IMR-90 (cell line): ENCODE measurements at regions not wholly inside any gene's neighbourhood (a gene's known extent, or its start where the extent isn't known, plus 50 kb on each side); places are given as distances from the start of the nearest gene placed in this dataset.

Experiments
- ATAC-seq: fragments of 200-7000 bp; cut with Tn5 transposase; 2 replicates; pipeline ENCODE4 v1.9.1; 2020; ENCODE audit warnings: low read depth, mild to moderate bottlenecking, moderate library complexity
- BruUV-seq: library from RNA; stranded (reverse); fragments of 400-500 nt; replicated peaks from 2 replicates; lab custom pipeline; 2021; lab: Mats Ljungman, UMichigan
- CTCF ChIA-PET: fragments of 300-600 bp; formaldehyde crosslinking; extraction: SDS; loops from one replicate; lab custom pipeline; 2021; ENCODE audit warnings: antibody characterized with exemption; lab: Yijun Ruan, JAX
- POLR2A ChIA-PET: fragments of 300-600 bp; sonication (Branson Sonifier 250); formaldehyde crosslinking; loops from one replicate; lab custom pipeline; 2022; ENCODE audit warnings: antibody characterized with exemption; ENCODE audit not compliant: unreplicated experiment; lab: Charles Lee
- DNase-seq: peaks from one replicate; pipeline ENCODE4 v3.0.0; 2013
- H2AFZ ChIP-seq: replicated peaks from 2 replicates; pipeline ENCODE3; 2013; ENCODE audit warnings: low read length, mild to moderate bottlenecking; ENCODE audit not compliant: poor library complexity
- H2AK5ac ChIP-seq: 2 replicates; pipeline ENCODE4 v1.6.1; 2013; ENCODE audit warnings: low read depth, low read length, inconsistent platforms
- H2AK9ac ChIP-seq: replicated peaks from 2 replicates; pipeline ENCODE3; 2013; ENCODE audit warnings: mild to moderate bottlenecking, low read depth, low read length, moderate library complexity; ENCODE audit not compliant: poor library complexity
- H2BK120ac ChIP-seq: 2 replicates; pipeline ENCODE4 v1.6.1; 2013; ENCODE audit warnings: low read depth, low read length, inconsistent platforms
- H2BK15ac ChIP-seq: 3 replicates; pipeline ENCODE4 v1.6.1; 2013; ENCODE audit warnings: low read depth, low read length, inconsistent platforms
- H2BK20ac ChIP-seq: 2 replicates; pipeline ENCODE4 v1.6.1; 2013; ENCODE audit warnings: low read depth, mild to moderate bottlenecking, inconsistent platforms, low read length, moderate library complexity
- H2BK5ac ChIP-seq: 2 replicates; pipeline ENCODE4 v1.6.1; 2013; ENCODE audit warnings: mild to moderate bottlenecking, low read depth, low read length, inconsistent platforms; ENCODE audit not compliant: poor library complexity, severe bottlenecking
- H3K14ac ChIP-seq: replicated peaks from 2 replicates; pipeline ENCODE4 v1.6.1; 2013; ENCODE audit warnings: low read depth, low read length, inconsistent platforms
- H3K18ac ChIP-seq: 2 replicates; pipeline ENCODE4 v1.6.1; 2013; ENCODE audit warnings: low read depth, low read length, control low read depth
- H3K23ac ChIP-seq: 2 replicates; pipeline ENCODE4 v1.6.1; 2013; ENCODE audit warnings: low read depth, low read length, inconsistent platforms
- H3K27ac ChIP-seq: 2 replicates; pipeline ENCODE4 v1.5.1; 2013; ENCODE audit warnings: mild to moderate bottlenecking, control low read depth, low read length; ENCODE audit not compliant: insufficient read depth
- H3K27me3 ChIP-seq: 2 replicates; pipeline ENCODE4 v1.6.1; 2013; ENCODE audit warnings: low read length; ENCODE audit not compliant: control insufficient read depth, insufficient read depth
- H3K36me3 ChIP-seq: 2 replicates; pipeline ENCODE4 v1.6.1; 2013; ENCODE audit warnings: low read length, mixed read lengths; ENCODE audit not compliant: control insufficient read depth, insufficient read depth
- H3K4ac ChIP-seq: 2 replicates; pipeline ENCODE4 v1.6.1; 2013; ENCODE audit warnings: low read depth, low read length, inconsistent platforms
- H3K4me1 ChIP-seq: 2 replicates; pipeline ENCODE4 v1.6.1; 2013; ENCODE audit warnings: low read length, mixed read lengths; ENCODE audit not compliant: control insufficient read depth, insufficient read depth
- H3K4me2 ChIP-seq: 2 replicates; pipeline ENCODE4 v1.6.1; 2013; ENCODE audit warnings: low read depth, mild to moderate bottlenecking, control low read depth, low read length, moderate library complexity
- H3K4me3 ChIP-seq: 2 replicates; pipeline ENCODE4 v1.5.1; 2013; ENCODE audit warnings: low read depth, mild to moderate bottlenecking, control low read depth, low read length, moderate library complexity; ENCODE audit not compliant: insufficient read depth
- H3K56ac ChIP-seq: 2 replicates; pipeline ENCODE4 v1.6.1; 2013; ENCODE audit warnings: low read length, inconsistent platforms; ENCODE audit not compliant: insufficient read depth; ENCODE audit errors: extremely low read depth
- H3K79me1 ChIP-seq, 2 experiments: 2 replicates each; pipeline ENCODE4 v1.6.1; 2013; ENCODE audit warnings: low read length in 2 of 2, inconsistent platforms in 1 of 2, low read depth in 1 of 2
- H3K9ac ChIP-seq: 2 replicates; pipeline ENCODE4 v1.6.1; 2013; ENCODE audit warnings: low read depth, low read length, control low read depth
- H3K9me1 ChIP-seq: 2 replicates; pipeline ENCODE4 v1.6.1; 2013; ENCODE audit warnings: low read length, inconsistent platforms; ENCODE audit not compliant: insufficient read depth
- H3K9me3 ChIP-seq: 2 replicates; pipeline ENCODE4 v1.6.1; 2013; ENCODE audit warnings: low read length; ENCODE audit not compliant: control insufficient read depth, insufficient read depth
- H4K20me1 ChIP-seq: 2 replicates; pipeline ENCODE4 v1.6.1; 2013; ENCODE audit warnings: low read length, inconsistent platforms; ENCODE audit not compliant: insufficient read depth
- H4K5ac ChIP-seq: 2 replicates; pipeline ENCODE4 v1.6.1; 2013; ENCODE audit warnings: mild to moderate bottlenecking, low read depth, low read length, control low read depth
- H4K8ac ChIP-seq, 2 experiments: 2 replicates each; pipeline ENCODE4 v1.6.1; 2013; ENCODE audit warnings: low read depth in 2 of 2, low read length in 2 of 2, control low read depth in 1 of 2, inconsistent platforms in 1 of 2
- H4K91ac ChIP-seq: 2 replicates; pipeline ENCODE4 v1.6.1; 2013; ENCODE audit warnings: low read depth, low read length, inconsistent platforms; ENCODE audit not compliant: insufficient read depth
- BHLHE40 ChIP-seq: fragments of 150-350 bp; IDR thresholded peaks from 2 replicates; pipeline ENCODE4 v1.6.1; 2016; ENCODE audit warnings: mild to moderate bottlenecking, low read depth, low read length
- CTCF ChIP-seq: conservative IDR thresholded peaks from 2 replicates; pipeline ENCODE4 v1.5.1; 2012; ENCODE audit warnings: mild to moderate bottlenecking, low read depth, low read length, improper control_type of control experiment
- FOS ChIP-seq: fragments of 150-350 bp; IDR thresholded peaks from 2 replicates; pipeline ENCODE4 v1.6.1; 2016; ENCODE audit warnings: low read depth, low read length
- MAZ ChIP-seq: IDR thresholded peaks from 2 replicates; pipeline ENCODE4 v1.6.1; 2012; ENCODE audit warnings: low read depth, mild to moderate bottlenecking, low read length, improper control_type of control experiment, moderate library complexity, borderline replicate concordance
- RFX5 ChIP-seq: IDR thresholded peaks from 2 replicates; pipeline ENCODE4 v1.8.0; 2012; ENCODE audit warnings: low read depth, mild to moderate bottlenecking, low read length, moderate library complexity
- WGBS, 2 experiments: methylation state at CpG; one replicate each; pipeline versions ENCODE4 v1.1.5 to v1.1.7; 2013; ENCODE audit warnings: missing lambda C conversion rate in 2 of 2; ENCODE audit not compliant: insufficient read length in 1 of 2; ENCODE audit errors: extremely low coverage in 2 of 2; 5-methylcytosine and 5-hydroxymethylcytosine counted together
- dilution Hi-C: fragments of 300-500 bp; cut with HindIII; formaldehyde crosslinking; loops from one replicate; pipeline ENCODE4 v1.14.3; 2018; ENCODE audit warnings: low sequenced_read_pairs; ENCODE audit not compliant: unreplicated experiment
- in situ Hi-C: fragments of 300-500 bp; cut with MboI; formaldehyde crosslinking; loops from 3 replicates; pipeline ENCODE4 v1.14.3; 2019; ENCODE audit warnings: low sequenced_read_pairs, inconsistent platforms, mixed read lengths
- intact Hi-C: fragments of 100-400 bp; cut with micrococcal nuclease; formaldehyde crosslinking; loops from 2 replicates; pipeline ENCODE4 v1.10.0; 2022

- Histone ChIP-seq H3K27me3 (no peaks in the 10 kb centered on the region), H2BK20ac (no peak overlapping the region), H3K9me1 (no peaks in the 10 kb centered on the region), H2AK9ac (no peak overlapping the region), H3K23ac (no peak overlapping the region), H3K9me3 (no peaks in the 10 kb centered on the region; the same call in 1 of the 2 replicates), H2BK120ac (no peak overlapping the region), H3K4me2 (no peak overlapping the region), H2BK15ac (no peak overlapping the region), H4K8ac (no peak overlapping the region), H3K4me3 (no peak overlapping the region), H3K36me3 (no peaks in the 10 kb centered on the region), H3K4ac (no peak overlapping the region), H4K91ac (no peak overlapping the region), H2AFZ (no peak overlapping the region), H3K14ac (no peak overlapping the region), H3K56ac (no peak overlapping the region), H3K79me1 (no peaks in the 10 kb centered on the region), H3K27ac (no peak overlapping the region), H2BK5ac (no peak overlapping the region), H3K18ac (no peak overlapping the region), H4K5ac (no peak overlapping the region), H4K20me1 (no peaks in the 10 kb centered on the region), H3K4me1 (no peaks in the 10 kb centered on the region), H3K9ac (no peak overlapping the region), H2AK5ac (no peak overlapping the region)
- no peak for ATAC-seq
- WGBS, 2 experiments = no CpG with 5 or more reads among the region's 1 CpG
- dilution Hi-C loops = no loop called here
- no TSS peak for BruUV-seq
- TF ChIP-seq CTCF (no peak), BHLHE40 (no peak), RFX5 (no peak), FOS (no peak), MAZ (no peak)
- ChIA-PET POLR2A (no interaction called here), CTCF (no interaction called here)
- DNase-seq = no peak
- in situ Hi-C loops = no loop called here
- intact Hi-C loops = no loop called here
These were observed 527.1 kb upstream of the FLRT2 start for GRCh38 chr14:85002846-85003245.
